HG03066 (cell line): ENCODE measurements at regions not wholly inside any gene's neighbourhood (a gene's known extent, or its start where the extent isn't known, plus 50 kb on each side); places are given as distances from the start of the nearest gene placed in this dataset.
A peak's percentile ranks its signal among the peaks of the same experiment; 100 is the strongest.
"Not testable (repeated sequence)": the region's sequence is repeated elsewhere in the genome, so short reads cannot be mapped to it uniquely, and the experiment has no call there.

Experiments used
- ATAC-seq: cut with Tn5 transposase; IDR thresholded peaks from one replicate; pipeline ENCODE4 v1.9.1; 2021; ENCODE audit warnings: low read depth; ENCODE audit not compliant: unreplicated experiment

DNA sequence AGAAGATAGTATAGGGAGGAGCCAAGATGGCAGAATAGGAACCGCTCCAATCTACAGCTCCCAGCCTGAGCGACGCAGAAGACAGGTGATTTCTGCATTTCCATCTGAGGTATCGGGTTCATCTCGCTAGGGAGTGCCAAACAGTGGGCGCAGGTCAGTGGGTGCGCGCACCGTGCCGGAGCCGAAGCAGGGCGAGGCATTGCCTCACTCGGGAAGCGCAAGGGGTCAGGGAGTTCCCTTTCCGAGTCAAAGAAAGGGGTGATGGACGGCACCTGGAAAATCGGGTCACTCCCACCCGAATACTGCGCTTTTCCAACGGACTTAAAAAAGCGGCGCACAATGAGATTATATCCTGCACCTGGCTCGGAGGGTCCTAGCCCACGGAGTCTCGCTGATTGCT lies 201.2 kb downstream of the CETN3 start:
- not testable (repeated sequence) for ATAC-seq

DNA sequence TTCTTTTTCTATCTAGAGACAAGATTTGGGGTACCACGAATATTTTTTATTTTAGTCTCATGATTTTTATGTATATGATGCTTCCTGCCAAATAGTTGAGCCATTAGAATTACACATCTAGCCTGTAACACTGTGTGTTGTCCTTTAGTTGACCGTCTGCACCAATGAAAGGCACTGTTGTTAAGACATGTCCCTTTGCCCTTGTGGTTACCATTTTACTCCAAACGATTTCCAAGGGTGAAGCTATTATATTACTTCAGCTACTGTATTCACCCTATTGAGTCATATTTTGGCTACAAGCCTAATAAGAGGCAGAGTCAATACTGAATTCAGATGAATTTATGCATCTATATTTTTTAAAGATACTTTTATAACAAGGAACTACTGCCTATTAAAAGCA lies 207.6 kb downstream of the CETN3 start:
- ATAC-seq, result no peak

- ATAC-seq, result no peak
These were observed 216.3 kb downstream of the CETN3 start for GRCh38 chr5:90193185-90193822.

DNA sequence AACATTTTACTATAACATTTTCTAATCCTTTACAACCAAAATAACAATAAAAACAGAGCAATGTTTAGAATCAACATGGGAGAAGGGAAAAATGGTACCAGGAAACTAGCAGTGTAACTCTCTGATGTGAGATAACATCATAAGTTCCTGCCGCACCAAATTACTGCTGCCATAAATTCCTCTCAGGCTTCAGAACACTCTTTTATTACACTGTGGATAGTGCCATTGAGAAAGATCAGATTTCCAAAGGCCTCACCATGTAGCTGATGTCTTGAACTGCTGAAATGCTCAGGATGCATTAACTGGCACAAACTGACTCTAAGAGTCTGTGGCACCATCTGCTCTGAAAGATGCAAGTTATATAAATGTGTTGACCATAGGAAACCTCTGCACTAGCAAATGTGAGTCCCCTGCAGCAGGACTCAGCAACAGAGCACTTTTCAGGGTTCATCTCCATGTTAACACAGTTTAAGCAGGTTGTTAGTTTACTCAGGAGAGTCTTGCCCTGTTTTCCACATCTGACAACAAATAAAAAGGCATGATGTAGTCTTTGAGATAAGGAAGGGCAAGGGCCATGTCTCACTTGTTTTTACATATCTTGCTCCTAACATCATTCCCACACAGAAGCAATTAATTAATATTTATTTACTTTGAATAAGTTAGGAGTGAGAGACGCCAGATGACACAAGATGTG lies 218.1 kb downstream of the CETN3 start:
- no peak for ATAC-seq

- ATAC-seq, result no peak
These were observed 223.6 kb downstream of the CETN3 start for GRCh38 chr5:90185897-90186468.

DNA sequence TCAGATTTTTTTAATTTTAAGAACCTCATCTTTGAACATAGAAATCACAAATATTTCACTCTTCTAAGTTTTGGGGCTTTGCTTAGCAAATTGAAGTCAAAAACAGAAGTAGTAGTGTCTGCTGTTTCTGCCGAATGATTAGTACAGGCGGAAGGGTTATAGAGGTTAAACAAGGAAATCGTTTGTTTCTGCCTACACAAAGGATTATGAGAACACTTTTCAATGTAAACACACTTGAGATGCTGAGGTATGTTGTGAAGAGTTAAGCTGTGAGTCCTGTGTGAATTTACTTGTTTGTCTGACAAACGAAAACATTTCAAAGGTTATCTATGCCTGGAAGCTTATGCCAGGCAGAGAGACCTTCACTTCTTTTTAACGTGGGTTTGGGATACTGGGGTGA lies 224.8 kb downstream of the CETN3 start:
- no peak for ATAC-seq

- ATAC-seq, result no peak
These were observed 226.8 kb downstream of the CETN3 start for GRCh38 chr5:90182726-90183125.

DNA sequence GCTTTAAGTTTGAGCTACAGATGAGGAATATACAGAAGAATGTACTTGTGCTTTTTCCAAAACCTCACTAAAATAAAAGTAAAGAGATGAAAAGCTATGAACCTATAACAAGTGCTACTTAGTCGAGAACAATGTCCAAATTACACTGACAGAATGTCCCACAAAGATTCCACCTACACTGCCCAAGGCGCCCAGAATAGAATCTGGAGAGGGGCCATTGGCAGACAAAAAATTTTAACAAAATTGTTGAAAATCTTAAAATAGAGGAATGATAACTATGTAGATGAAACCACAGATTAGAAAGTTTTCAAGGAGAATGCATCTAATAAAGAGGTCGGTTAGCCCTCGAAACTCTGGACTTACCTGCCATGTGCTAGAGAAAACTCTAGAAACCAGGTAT lies 235.3 kb downstream of the CETN3 start:
- ATAC-seq, result no peak

GRCh38 chr5:90173299-90174030 lies 236.1 kb downstream of the CETN3 start:
- no peak for ATAC-seq

- no peak for ATAC-seq
These were observed 238.1 kb downstream of the CETN3 start for GRCh38 chr5:90171466-90171865.

DNA sequence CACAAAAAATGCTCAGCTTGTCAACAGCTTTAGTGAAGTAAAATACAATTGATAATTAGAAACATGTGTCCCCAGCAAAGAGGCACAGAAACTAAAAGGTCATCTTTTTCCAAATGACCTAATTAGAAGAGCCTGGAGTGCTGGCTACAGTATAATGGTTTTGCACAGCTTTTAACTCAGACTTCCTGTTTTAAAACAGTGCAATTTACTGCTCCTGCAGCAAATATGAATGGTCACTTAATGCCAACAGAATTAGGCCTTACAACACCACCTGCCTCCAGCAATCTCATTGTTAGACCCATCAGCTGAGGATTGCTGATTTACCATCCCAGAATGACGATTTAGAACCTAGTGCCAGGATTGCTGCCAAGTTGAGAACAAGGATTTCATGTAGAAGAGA lies 239.3 kb downstream of the CETN3 start:
- no peak for ATAC-seq

DNA sequence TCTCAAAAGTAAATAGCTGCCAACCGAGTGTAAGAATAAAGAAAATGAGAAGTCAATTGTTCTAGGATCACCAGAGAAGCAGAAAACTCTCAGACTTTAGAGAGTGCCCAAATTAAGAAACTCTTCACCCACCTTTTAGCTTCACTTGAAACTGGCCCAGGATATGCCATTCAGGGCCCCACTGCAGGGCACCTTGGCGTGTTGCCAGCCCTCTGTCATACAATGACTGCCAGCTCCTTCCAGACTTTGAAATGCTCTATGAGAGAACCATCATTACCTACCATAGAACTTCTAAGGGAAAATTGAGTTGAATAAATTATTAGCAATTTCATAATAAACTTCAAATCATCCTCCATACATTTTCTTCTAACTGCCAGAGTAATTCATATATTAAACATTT lies 240.5 kb downstream of the CETN3 start:
- ATAC-seq, result no peak

- ATAC-seq, result no peak
These were observed 241.2 kb downstream of the CETN3 start for GRCh38 chr5:90168399-90168798.

DNA sequence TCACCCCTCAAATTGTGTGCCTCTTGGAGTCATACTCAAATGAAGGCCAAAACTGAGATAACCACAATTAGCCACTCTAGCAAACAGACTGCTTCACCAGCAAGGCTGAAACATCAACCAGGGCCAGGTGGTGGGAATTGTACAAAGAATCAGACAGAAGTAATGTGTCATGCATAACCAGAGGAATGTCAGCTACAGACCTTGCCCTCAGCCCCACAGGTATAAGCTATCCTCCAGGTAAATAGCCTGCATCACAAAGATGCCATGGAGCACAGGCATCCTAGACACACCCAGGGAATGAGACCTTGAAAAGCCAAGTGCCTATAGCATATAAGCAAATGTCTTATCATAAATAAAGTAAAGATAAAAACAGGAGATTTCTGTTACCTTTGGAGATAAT lies 242.7 kb downstream of the CETN3 start:
- no peak for ATAC-seq

DNA sequence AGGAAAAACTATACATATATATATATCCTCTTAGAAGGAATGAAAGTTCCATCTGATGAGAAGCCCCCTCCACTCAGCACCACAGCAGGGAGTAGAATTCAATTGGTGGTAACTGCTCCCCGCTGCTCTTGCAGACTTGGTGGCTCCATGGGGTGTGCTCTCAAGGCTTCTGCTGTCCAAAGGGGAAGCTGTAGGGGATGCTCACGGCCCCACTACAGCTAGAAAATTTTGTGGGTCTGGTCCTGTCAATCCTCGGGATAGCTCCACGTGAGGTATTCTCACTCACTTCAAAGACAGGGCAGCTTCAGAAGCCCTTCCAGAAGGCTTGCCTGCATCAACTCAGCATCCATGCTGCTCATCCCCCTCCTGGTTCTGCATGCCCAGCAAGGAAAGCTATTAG lies 247.2 kb downstream of the CETN3 start:
- ATAC-seq, result no peak

GRCh38 chr5:90161414-90161813 lies 248.1 kb downstream of the CETN3 start:
- peak; percentile 66 for ATAC-seq

DNA sequence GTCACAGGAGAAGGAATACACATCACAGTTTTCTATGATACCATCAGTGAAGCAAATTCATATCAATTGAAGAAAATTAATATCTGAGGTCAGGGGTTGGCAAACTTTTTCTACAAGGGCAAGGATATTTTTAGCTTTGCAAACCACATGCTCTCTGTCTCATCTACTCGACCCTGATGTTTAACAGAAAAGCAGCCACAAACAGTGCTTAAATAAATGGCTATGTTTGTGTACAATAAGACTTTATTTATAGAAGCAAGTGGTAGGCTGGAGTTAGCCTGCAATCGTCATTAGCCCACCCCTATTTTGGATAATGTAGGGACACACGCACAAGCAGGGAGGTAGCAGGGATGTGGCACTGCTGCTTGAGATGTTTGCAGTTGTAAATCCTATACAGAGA lies 251.4 kb downstream of the CETN3 start:
- no peak for ATAC-seq

DNA sequence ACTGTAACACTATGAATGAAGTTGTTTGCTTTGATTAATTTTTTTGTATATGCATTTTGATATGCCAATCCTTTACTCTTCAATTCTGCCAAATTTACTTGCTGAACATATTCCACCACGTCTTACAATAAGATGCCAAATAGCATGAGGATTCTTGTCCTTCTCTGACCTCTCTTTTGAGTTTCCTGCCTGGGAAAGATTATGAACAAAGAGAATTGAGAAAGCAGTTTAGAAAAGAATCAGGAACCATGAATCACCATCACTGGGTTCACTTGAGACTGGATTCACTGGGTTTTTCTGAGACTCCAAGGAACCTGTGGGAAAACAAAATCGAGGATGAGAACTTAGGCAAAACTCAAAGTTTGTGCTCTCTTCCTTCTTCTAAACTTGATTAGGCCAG lies 256.5 kb downstream of the CETN3 start:
- ATAC-seq, result no peak

GRCh38 chr5:90144625-90145327 lies 264.8 kb downstream of the CETN3 start:
- ATAC-seq, result no peak

DNA sequence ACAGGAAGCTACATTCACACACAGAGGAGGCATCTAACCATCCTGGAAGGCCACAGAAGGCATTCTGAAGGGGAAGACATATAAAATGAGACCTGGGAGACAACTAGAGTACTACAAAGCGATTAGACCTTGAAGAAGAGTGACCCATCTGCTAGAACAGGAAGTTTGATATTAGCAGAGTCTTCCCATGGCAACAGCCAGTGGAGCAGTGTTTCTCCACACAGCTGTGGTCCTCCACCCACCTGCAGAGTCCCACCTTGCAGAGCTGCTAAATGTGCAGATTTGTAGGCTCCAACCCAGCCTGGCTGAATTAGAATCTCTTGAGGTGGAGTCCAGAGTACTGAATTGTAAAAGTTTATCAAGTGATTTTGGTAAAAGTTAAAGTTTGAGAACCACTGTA lies 267.0 kb downstream of the CETN3 start:
- ATAC-seq, result no peak

GRCh38 chr5:90141984-90142383 lies 267.6 kb downstream of the CETN3 start:
- no peak for ATAC-seq
